NCI-H1417 (cell line): ENCODE measurements at regions not wholly inside any gene's neighbourhood (a gene's known extent, or its start where the extent isn't known, plus 50 kb on each side); places are given as distances from the start of the nearest gene placed in this dataset.

ENCODE experiments used
- DNase-seq, 3 experiments: peaks; one replicate each; lab custom pipeline; 2025; lab: John Stamatoyannopoulos, UW

GRCh38 chr22:46090631-46091201 is 59.6 kb upstream of the PPARA start:
- DNase-seq = no peak

- no peak for DNase-seq
Observed at GRCh38 chr22:46091277-46091977, 58.9 kb upstream of the PPARA start.

- DNase-seq = no peak
Observed at GRCh38 chr22:46092011-46092410, 58.3 kb upstream of the PPARA start.

GRCh38 chr22:46092670-46093410 is 57.5 kb upstream of the PPARA start:
- no peak for DNase-seq

GRCh38 chr22:46093796-46094195 is 56.5 kb upstream of the PPARA start:
- no peak for DNase-seq

GRCh38 chr22:46094676-46095075 is 55.6 kb upstream of the PPARA start:
- no peak for DNase-seq

- DNase-seq = no peak
Observed at GRCh38 chr22:46096051-46096450, 54.3 kb upstream of the PPARA start.

- DNase-seq = no peak
Observed at GRCh38 chr22:46096706-46097230, 53.6 kb upstream of the PPARA start.

GRCh38 chr22:46097268-46097900 is 52.9 kb upstream of the PPARA start:
- no peak for DNase-seq

GRCh38 chr22:46098525-46099475 is 51.5 kb upstream of the PPARA start:
- no peak for DNase-seq

GRCh38 chr22:46099740-46100139 is 50.6 kb upstream of the PPARA start:
- no peak for DNase-seq

- no peak for DNase-seq
Observed at GRCh38 chr22:46100401-46101105, 49.8 kb upstream of the PPARA start.
